IMR-90 (cell line): ENCODE measurements at regions not wholly inside any gene's neighbourhood (a gene's known extent, or its start where the extent isn't known, plus 50 kb on each side); places are given as distances from the start of the nearest gene placed in this dataset.

Source experiments
- ATAC-seq: fragments of 200-7000 bp; cut with Tn5 transposase; 2 replicates; pipeline ENCODE4 v1.9.1; 2020; ENCODE audit warnings: low read depth, mild to moderate bottlenecking, moderate library complexity
- BruUV-seq: library from RNA; stranded (reverse); fragments of 400-500 nt; replicated peaks from 2 replicates; lab custom pipeline; 2021; lab: Mats Ljungman, UMichigan
- CTCF ChIA-PET: fragments of 300-600 bp; formaldehyde crosslinking; extraction: SDS; loops from one replicate; lab custom pipeline; 2021; ENCODE audit warnings: antibody characterized with exemption; lab: Yijun Ruan, JAX
- POLR2A ChIA-PET: fragments of 300-600 bp; sonication (Branson Sonifier 250); formaldehyde crosslinking; loops from one replicate; lab custom pipeline; 2022; ENCODE audit warnings: antibody characterized with exemption; ENCODE audit not compliant: unreplicated experiment; lab: Charles Lee
- DNase-seq: peaks from one replicate; pipeline ENCODE4 v3.0.0; 2013
- H2AFZ ChIP-seq: replicated peaks from 2 replicates; pipeline ENCODE3; 2013; ENCODE audit warnings: low read length, mild to moderate bottlenecking; ENCODE audit not compliant: poor library complexity
- H2AK5ac ChIP-seq: 2 replicates; pipeline ENCODE4 v1.6.1; 2013; ENCODE audit warnings: low read depth, low read length, inconsistent platforms
- H2AK9ac ChIP-seq: replicated peaks from 2 replicates; pipeline ENCODE3; 2013; ENCODE audit warnings: mild to moderate bottlenecking, low read depth, low read length, moderate library complexity; ENCODE audit not compliant: poor library complexity
- H2BK120ac ChIP-seq: 2 replicates; pipeline ENCODE4 v1.6.1; 2013; ENCODE audit warnings: low read depth, low read length, inconsistent platforms
- H2BK15ac ChIP-seq: 3 replicates; pipeline ENCODE4 v1.6.1; 2013; ENCODE audit warnings: low read depth, low read length, inconsistent platforms
- H2BK20ac ChIP-seq: 2 replicates; pipeline ENCODE4 v1.6.1; 2013; ENCODE audit warnings: low read depth, mild to moderate bottlenecking, inconsistent platforms, low read length, moderate library complexity
- H2BK5ac ChIP-seq: 2 replicates; pipeline ENCODE4 v1.6.1; 2013; ENCODE audit warnings: mild to moderate bottlenecking, low read depth, low read length, inconsistent platforms; ENCODE audit not compliant: poor library complexity, severe bottlenecking
- H3K14ac ChIP-seq: replicated peaks from 2 replicates; pipeline ENCODE4 v1.6.1; 2013; ENCODE audit warnings: low read depth, low read length, inconsistent platforms
- H3K18ac ChIP-seq: 2 replicates; pipeline ENCODE4 v1.6.1; 2013; ENCODE audit warnings: low read depth, low read length, control low read depth
- H3K23ac ChIP-seq: 2 replicates; pipeline ENCODE4 v1.6.1; 2013; ENCODE audit warnings: low read depth, low read length, inconsistent platforms
- H3K27ac ChIP-seq: 2 replicates; pipeline ENCODE4 v1.5.1; 2013; ENCODE audit warnings: mild to moderate bottlenecking, control low read depth, low read length; ENCODE audit not compliant: insufficient read depth
- H3K27me3 ChIP-seq: 2 replicates; pipeline ENCODE4 v1.6.1; 2013; ENCODE audit warnings: low read length; ENCODE audit not compliant: control insufficient read depth, insufficient read depth
- H3K36me3 ChIP-seq: 2 replicates; pipeline ENCODE4 v1.6.1; 2013; ENCODE audit warnings: low read length, mixed read lengths; ENCODE audit not compliant: control insufficient read depth, insufficient read depth
- H3K4ac ChIP-seq: 2 replicates; pipeline ENCODE4 v1.6.1; 2013; ENCODE audit warnings: low read depth, low read length, inconsistent platforms
- H3K4me1 ChIP-seq: 2 replicates; pipeline ENCODE4 v1.6.1; 2013; ENCODE audit warnings: low read length, mixed read lengths; ENCODE audit not compliant: control insufficient read depth, insufficient read depth
- H3K4me2 ChIP-seq: 2 replicates; pipeline ENCODE4 v1.6.1; 2013; ENCODE audit warnings: low read depth, mild to moderate bottlenecking, control low read depth, low read length, moderate library complexity
- H3K4me3 ChIP-seq: 2 replicates; pipeline ENCODE4 v1.5.1; 2013; ENCODE audit warnings: low read depth, mild to moderate bottlenecking, control low read depth, low read length, moderate library complexity; ENCODE audit not compliant: insufficient read depth
- H3K56ac ChIP-seq: 2 replicates; pipeline ENCODE4 v1.6.1; 2013; ENCODE audit warnings: low read length, inconsistent platforms; ENCODE audit not compliant: insufficient read depth; ENCODE audit errors: extremely low read depth
- H3K79me1 ChIP-seq, 2 experiments: 2 replicates each; pipeline ENCODE4 v1.6.1; 2013; ENCODE audit warnings: low read length in 2 of 2, inconsistent platforms in 1 of 2, low read depth in 1 of 2
- H3K9ac ChIP-seq: 2 replicates; pipeline ENCODE4 v1.6.1; 2013; ENCODE audit warnings: low read depth, low read length, control low read depth
- H3K9me1 ChIP-seq: 2 replicates; pipeline ENCODE4 v1.6.1; 2013; ENCODE audit warnings: low read length, inconsistent platforms; ENCODE audit not compliant: insufficient read depth
- H3K9me3 ChIP-seq: 2 replicates; pipeline ENCODE4 v1.6.1; 2013; ENCODE audit warnings: low read length; ENCODE audit not compliant: control insufficient read depth, insufficient read depth
- H4K20me1 ChIP-seq: 2 replicates; pipeline ENCODE4 v1.6.1; 2013; ENCODE audit warnings: low read length, inconsistent platforms; ENCODE audit not compliant: insufficient read depth
- H4K5ac ChIP-seq: 2 replicates; pipeline ENCODE4 v1.6.1; 2013; ENCODE audit warnings: mild to moderate bottlenecking, low read depth, low read length, control low read depth
- H4K8ac ChIP-seq, 2 experiments: 2 replicates each; pipeline ENCODE4 v1.6.1; 2013; ENCODE audit warnings: low read depth in 2 of 2, low read length in 2 of 2, control low read depth in 1 of 2, inconsistent platforms in 1 of 2
- H4K91ac ChIP-seq: 2 replicates; pipeline ENCODE4 v1.6.1; 2013; ENCODE audit warnings: low read depth, low read length, inconsistent platforms; ENCODE audit not compliant: insufficient read depth
- BHLHE40 ChIP-seq: fragments of 150-350 bp; IDR thresholded peaks from 2 replicates; pipeline ENCODE4 v1.6.1; 2016; ENCODE audit warnings: mild to moderate bottlenecking, low read depth, low read length
- CEBPB ChIP-seq: IDR thresholded peaks from 2 replicates; pipeline ENCODE4 v1.6.1; 2012; ENCODE audit warnings: low read depth, low read length, improper control_type of control experiment
- CHD1 ChIP-seq: IDR thresholded peaks from 2 replicates; pipeline ENCODE4 v1.6.1; 2012; ENCODE audit warnings: low read depth, low read length, improper control_type of control experiment
- CTCF ChIP-seq: conservative IDR thresholded peaks from 2 replicates; pipeline ENCODE4 v1.5.1; 2012; ENCODE audit warnings: mild to moderate bottlenecking, low read depth, low read length, improper control_type of control experiment
- FOS ChIP-seq: fragments of 150-350 bp; IDR thresholded peaks from 2 replicates; pipeline ENCODE4 v1.6.1; 2016; ENCODE audit warnings: low read depth, low read length
- MAFK ChIP-seq: IDR thresholded peaks from 2 replicates; pipeline ENCODE4 v1.6.1; 2012; ENCODE audit warnings: low read depth, low read length, improper control_type of control experiment
- MAZ ChIP-seq: IDR thresholded peaks from 2 replicates; pipeline ENCODE4 v1.6.1; 2012; ENCODE audit warnings: low read depth, mild to moderate bottlenecking, low read length, improper control_type of control experiment, moderate library complexity, borderline replicate concordance
- NFE2L2 ChIP-seq: fragments of 150-350 bp; IDR thresholded peaks from 2 replicates; pipeline ENCODE4 v1.6.1; 2016; ENCODE audit warnings: low read depth, mild to moderate bottlenecking, low read length
- POLR2A ChIP-seq: IDR thresholded peaks from 2 replicates; pipeline ENCODE4 v1.6.1; 2012; ENCODE audit warnings: mild to moderate bottlenecking, low read depth, low read length
- RAD21 ChIP-seq: IDR thresholded peaks from 2 replicates; pipeline ENCODE4 v1.6.1; 2012; ENCODE audit warnings: low read length, improper control_type of control experiment
- RCOR1 ChIP-seq: IDR thresholded peaks from 2 replicates; pipeline ENCODE4 v1.6.1; 2012; ENCODE audit warnings: mild to moderate bottlenecking, low read length, improper control_type of control experiment; ENCODE audit not compliant: insufficient replicate concordance
- SMC3 ChIP-seq: fragments of 150-350 bp; IDR thresholded peaks from 2 replicates; pipeline ENCODE4 v1.6.1; 2016; ENCODE audit warnings: low read depth, mild to moderate bottlenecking, antibody characterized with exemption, low read length, moderate library complexity
- WGBS, 2 experiments: methylation state at CpG; one replicate each; pipeline versions ENCODE4 v1.1.5 to v1.1.7; 2013; ENCODE audit warnings: missing lambda C conversion rate in 2 of 2; ENCODE audit not compliant: insufficient read length in 1 of 2; ENCODE audit errors: extremely low coverage in 2 of 2; 5-methylcytosine and 5-hydroxymethylcytosine counted together
- dilution Hi-C: fragments of 300-500 bp; cut with HindIII; formaldehyde crosslinking; loops from one replicate; pipeline ENCODE4 v1.14.3; 2018; ENCODE audit warnings: low sequenced_read_pairs; ENCODE audit not compliant: unreplicated experiment
- in situ Hi-C: fragments of 300-500 bp; cut with MboI; formaldehyde crosslinking; loops from 3 replicates; pipeline ENCODE4 v1.14.3; 2019; ENCODE audit warnings: low sequenced_read_pairs, inconsistent platforms, mixed read lengths
- intact Hi-C: fragments of 100-400 bp; cut with micrococcal nuclease; formaldehyde crosslinking; loops from 2 replicates; pipeline ENCODE4 v1.10.0; 2022
- TF ChIP-seq, protein P1 (sequence below): fragments of 150-350 bp; IDR thresholded peaks from 2 replicates; pipeline ENCODE4 v1.6.1; 2017; ENCODE audit warnings: mild to moderate bottlenecking, antibody characterized with exemption, low read length, low read depth
- TF ChIP-seq, protein P2 (sequence below): fragments of 150-350 bp; IDR thresholded peaks from 2 replicates; pipeline ENCODE4 v1.6.1; 2016; ENCODE audit warnings: low read depth, mild to moderate bottlenecking, low read length, moderate library complexity, borderline replicate concordance

DNA sequence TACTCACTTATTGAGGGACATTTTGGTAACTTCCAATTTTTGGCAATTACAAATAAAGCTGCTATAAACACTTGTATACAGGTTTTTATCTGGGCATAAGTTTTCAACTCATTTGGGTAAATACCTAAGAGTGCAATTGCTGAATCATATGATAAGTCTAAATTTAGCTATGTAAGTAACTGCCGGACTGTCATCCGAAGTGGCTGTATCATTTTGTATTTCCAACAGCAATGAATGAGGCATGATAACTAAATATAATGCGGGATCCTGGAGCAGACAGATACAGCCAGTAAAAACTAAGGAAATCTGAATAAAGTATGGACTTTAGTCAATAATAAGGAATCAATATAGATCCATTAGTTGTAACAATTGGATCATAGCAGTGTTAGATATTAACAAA, 156.5 kb upstream of the RMP24 start:
- Histone ChIP-seq H4K8ac (no peak overlapping the region), H3K4me2 (no peak overlapping the region), H2AK9ac (no peak overlapping the region), H2BK5ac (no peak overlapping the region), H3K27me3 (no peaks in the 10 kb centered on the region), H3K9me3 (no peaks in the 10 kb centered on the region), H3K9me1 (no peaks in the 10 kb centered on the region), H2AK5ac (no peak overlapping the region), H3K36me3 (no peaks in the 10 kb centered on the region), H3K56ac (no peak overlapping the region), H3K18ac (no peak overlapping the region), H4K20me1 (no peaks in the 10 kb centered on the region), H2BK20ac (no peak overlapping the region), H3K4me1 (no peaks in the 10 kb centered on the region), H3K79me1 (no peaks in the 10 kb centered on the region), H2AFZ (no peak overlapping the region), H3K4ac (no peak overlapping the region), H3K14ac (no peak overlapping the region), H3K27ac (no peak overlapping the region), H3K4me3 (no peak overlapping the region), H3K23ac (no peak overlapping the region), H4K91ac (no peak overlapping the region), H4K5ac (no peak overlapping the region), H2BK15ac (no peak overlapping the region), H2BK120ac (no peak overlapping the region), H3K9ac (no peak overlapping the region)
- ATAC-seq (no peak), DNase-seq (no peak)
- dilution Hi-C loops (no loop called here), in situ Hi-C loops (no loop called here), intact Hi-C loops (no loop called here)
- TF ChIP-seq FOS (no peak), POLR2A (no peak), CHD1 (no peak), CTCF (no peak), RAD21 (no peak), CEBPB (no peak), NFE2L2 (no peak), MAZ (no peak), RCOR1 (no peak), BHLHE40 (no peak), SMC3 (no peak), MAFK (no peak)
- TF ChIP-seq, protein P1, sequence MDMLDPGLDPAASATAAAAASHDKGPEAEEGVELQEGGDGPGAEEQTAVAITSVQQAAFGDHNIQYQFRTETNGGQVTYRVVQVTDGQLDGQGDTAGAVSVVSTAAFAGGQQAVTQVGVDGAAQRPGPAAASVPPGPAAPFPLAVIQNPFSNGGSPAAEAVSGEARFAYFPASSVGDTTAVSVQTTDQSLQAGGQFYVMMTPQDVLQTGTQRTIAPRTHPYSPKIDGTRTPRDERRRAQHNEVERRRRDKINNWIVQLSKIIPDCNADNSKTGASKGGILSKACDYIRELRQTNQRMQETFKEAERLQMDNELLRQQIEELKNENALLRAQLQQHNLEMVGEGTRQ: no peak
- TF ChIP-seq, protein P2, sequence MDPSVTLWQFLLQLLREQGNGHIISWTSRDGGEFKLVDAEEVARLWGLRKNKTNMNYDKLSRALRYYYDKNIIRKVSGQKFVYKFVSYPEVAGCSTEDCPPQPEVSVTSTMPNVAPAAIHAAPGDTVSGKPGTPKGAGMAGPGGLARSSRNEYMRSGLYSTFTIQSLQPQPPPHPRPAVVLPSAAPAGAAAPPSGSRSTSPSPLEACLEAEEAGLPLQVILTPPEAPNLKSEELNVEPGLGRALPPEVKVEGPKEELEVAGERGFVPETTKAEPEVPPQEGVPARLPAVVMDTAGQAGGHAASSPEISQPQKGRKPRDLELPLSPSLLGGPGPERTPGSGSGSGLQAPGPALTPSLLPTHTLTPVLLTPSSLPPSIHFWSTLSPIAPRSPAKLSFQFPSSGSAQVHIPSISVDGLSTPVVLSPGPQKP: no peak
- ChIA-PET CTCF (no interaction called here), POLR2A (no interaction called here)
- BruUV-seq: no TSS peak
- no CpG with 5 or more reads among the region's 3 CpGs for WGBS, 2 experiments
